ENCODE measurements at regions not wholly inside any gene's neighbourhood (a gene's known extent, or its start where the extent isn't known, plus 50 kb on each side); places are given as distances from the start of the nearest gene placed in this dataset.

GRCh38 chr14:29355846-29356245, 571.8 kb downstream of the PRKD1 start:
- Histone ChIP-seq H3K4me1 (no peaks in the 10 kb centered on the region), H3K27ac (no peak overlapping the region), H3K9me3 (no peaks in the 10 kb centered on the region), H3K27me3 (no peaks in the 10 kb centered on the region), H3K36me3 (replicated peaks in 1 of 2; ENCODE audit: insufficient read depth in 1 of 2, low read depth in 2 of 2) (no peaks in the 10 kb centered on the region), H3K4me3 (no peak overlapping the region)
- no peak for ATAC-seq
- intact Hi-C loops (cut with DNase I) = no loop called here
- DNase-seq = no peak
- 73 to 90% methylated on average over 1 of the region's 1 CpG for WGBS, 2 donors
- TF ChIP-seq CTCF (IDR thresholded peaks at IDR 0.05) = no peak
- TF ChIP-seq POLR2A (IDR thresholded peaks at IDR 0.05) = no peak

GRCh38 chr14:29360656-29361055, 567.0 kb downstream of the PRKD1 start:
- no peak for DNase-seq
- Histone ChIP-seq H3K4me3 (no peak overlapping the region), H3K36me3 (replicated peaks in 1 of 2; ENCODE audit: insufficient read depth in 1 of 2, low read depth in 2 of 2) (no peaks in the 10 kb centered on the region), H3K4me1 (no peaks in the 10 kb centered on the region), H3K27me3 (no peaks in the 10 kb centered on the region), H3K9me3 (no peaks in the 10 kb centered on the region), H3K27ac (no peak overlapping the region)
- TF ChIP-seq CTCF (IDR thresholded peaks at IDR 0.05) = no peak
- no peak for TF ChIP-seq POLR2A (IDR thresholded peaks at IDR 0.05)
- ATAC-seq = no peak
- WGBS, 2 donors = 48 to 60% methylated on average over 3 of the region's 3 CpGs
- intact Hi-C loops (cut with DNase I) = no loop called here

GRCh38 chr14:29370024-29370423, 557.6 kb downstream of the PRKD1 start:
- no peaks in the 10 kb centered on the region for H3K27me3 ChIP-seq
- H3K9me3 ChIP-seq = no peaks in the 10 kb centered on the region
- TF ChIP-seq POLR2A (IDR thresholded peaks at IDR 0.05) (no peak), CTCF (IDR thresholded peaks at IDR 0.05) (no peak)
- no peaks in the 10 kb centered on the region for H3K4me1 ChIP-seq
- no peak overlapping the region for H3K4me3 ChIP-seq
- intact Hi-C loops (cut with DNase I) = no loop called here
- DNase-seq (no peak), ATAC-seq (no peak)
- WGBS, 2 donors = 63 to 69% methylated on average over 2 of the region's 2 CpGs
- no peaks in the 10 kb centered on the region for H3K36me3 ChIP-seq (replicated peaks in 1 of 2; ENCODE audit: insufficient read depth in 1 of 2, low read depth in 2 of 2)
- H3K27ac ChIP-seq = no peak overlapping the region

- no peak overlapping the region for H3K27ac ChIP-seq
- intact Hi-C loops (cut with DNase I) = no loop called here
- DNase-seq (no peak), ATAC-seq (no peak)
- 48 to 50% methylated on average over 4 of the region's 4 CpGs for WGBS, 2 donors
- no peak overlapping the region for H3K4me3 ChIP-seq
- no peaks in the 10 kb centered on the region for H3K9me3 ChIP-seq
- no peaks in the 10 kb centered on the region for H3K4me1 ChIP-seq
- H3K36me3 ChIP-seq (replicated peaks in 1 of 2; ENCODE audit: insufficient read depth in 1 of 2, low read depth in 2 of 2) = no peaks in the 10 kb centered on the region
- no peaks in the 10 kb centered on the region for H3K27me3 ChIP-seq
- TF ChIP-seq POLR2A (IDR thresholded peaks at IDR 0.05) (no peak), CTCF (IDR thresholded peaks at IDR 0.05) (no peak)
These were observed 551.4 kb downstream of the PRKD1 start for GRCh38 chr14:29376237-29376636.

- WGBS, 2 donors = 73 to 80% methylated on average over 12 of the region's 12 CpGs
- no peak for DNase-seq
- Histone ChIP-seq H3K9me3 (no peaks in the 10 kb centered on the region), H3K36me3 (replicated peaks in 1 of 2; ENCODE audit: insufficient read depth in 1 of 2, low read depth in 2 of 2) (no peaks in the 10 kb centered on the region), H3K4me1 (no peaks in the 10 kb centered on the region), H3K27ac (no peak overlapping the region), H3K4me3 (no peak overlapping the region), H3K27me3 (no peaks in the 10 kb centered on the region)
- intact Hi-C loops (cut with DNase I) = no loop called here
- no peak for ATAC-seq
- no peak for TF ChIP-seq POLR2A (IDR thresholded peaks at IDR 0.05)
- no peak for TF ChIP-seq CTCF (IDR thresholded peaks at IDR 0.05)
These were observed 546.8 kb downstream of the PRKD1 start for GRCh38 chr14:29380826-29381225.
